Cardiac muscle cell (in vitro differentiated cells and primary cell): ENCODE measurements at regions not wholly inside any gene's neighbourhood (a gene's known extent, or its start where the extent isn't known, plus 50 kb on each side); places are given as distances from the start of the nearest gene placed in this dataset.

Experiments used
- DNase-seq, 2 donors: peaks; one replicate each; pipeline versions ENCODE4 v3.0.0 to v3.0.0-alpha.2; 2010 to 2017; ENCODE audit warnings: low read depth in 1 of 2, low spot score in 1 of 2
- H3K27ac ChIP-seq: fragments of 200-600 bp; sonication (generic); 2 replicates; pipeline ENCODE4 v1.5.1; 2016
- H3K27me3 ChIP-seq: fragments of 200-600 bp; sonication (generic); 2 replicates; pipeline ENCODE4 v1.6.0; 2016; ENCODE audit warnings: control low read depth
- H3K36me3 ChIP-seq: fragments of 200-600 bp; sonication (generic); 2 replicates; pipeline ENCODE4 v1.5.1; 2016; ENCODE audit warnings: control low read depth
- H3K4me1 ChIP-seq: fragments of 200-600 bp; sonication (generic); 2 replicates; pipeline ENCODE4 v1.8.1; 2017; ENCODE audit warnings: low read depth, mild to moderate bottlenecking, mixed run types
- H3K4me3 ChIP-seq: fragments of 200-600 bp; sonication (generic); 2 replicates; pipeline ENCODE4 v1.5.1; 2016; ENCODE audit warnings: mild to moderate bottlenecking
- H3K9me3 ChIP-seq: fragments of 200-600 bp; sonication (generic); 2 replicates; pipeline ENCODE4 v1.5.1; 2017; ENCODE audit warnings: low read depth, mild to moderate bottlenecking, control low read depth
- TF ChIP-seq, protein P1 (sequence below): IDR thresholded peaks from 2 replicates; pipeline ENCODE4 v1.5.1; 2012; ENCODE audit warnings: low read depth, mild to moderate bottlenecking, low read length

DNA sequence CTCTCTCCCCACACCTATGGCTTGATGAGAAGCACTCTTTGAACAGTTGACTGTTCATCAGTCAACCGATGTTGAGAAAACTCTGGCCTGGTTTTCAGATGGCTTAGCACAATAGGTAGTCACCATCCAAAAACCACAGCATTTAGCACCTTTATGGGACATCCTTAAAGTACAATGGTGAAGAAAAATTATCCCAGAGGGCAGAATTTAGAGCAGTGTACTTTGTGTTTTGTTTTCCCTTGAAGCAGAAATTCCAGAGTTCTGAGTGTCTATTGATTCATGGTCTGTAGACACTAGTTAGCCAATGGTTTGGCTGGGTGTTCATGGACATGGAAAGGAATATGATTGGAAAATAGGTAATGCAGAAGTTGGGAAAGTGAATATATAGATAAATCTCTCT, 487.0 kb downstream of the PDHA2 start:
- no peaks in the 10 kb centered on the region for H3K4me1 ChIP-seq
- TF ChIP-seq, protein P1, sequence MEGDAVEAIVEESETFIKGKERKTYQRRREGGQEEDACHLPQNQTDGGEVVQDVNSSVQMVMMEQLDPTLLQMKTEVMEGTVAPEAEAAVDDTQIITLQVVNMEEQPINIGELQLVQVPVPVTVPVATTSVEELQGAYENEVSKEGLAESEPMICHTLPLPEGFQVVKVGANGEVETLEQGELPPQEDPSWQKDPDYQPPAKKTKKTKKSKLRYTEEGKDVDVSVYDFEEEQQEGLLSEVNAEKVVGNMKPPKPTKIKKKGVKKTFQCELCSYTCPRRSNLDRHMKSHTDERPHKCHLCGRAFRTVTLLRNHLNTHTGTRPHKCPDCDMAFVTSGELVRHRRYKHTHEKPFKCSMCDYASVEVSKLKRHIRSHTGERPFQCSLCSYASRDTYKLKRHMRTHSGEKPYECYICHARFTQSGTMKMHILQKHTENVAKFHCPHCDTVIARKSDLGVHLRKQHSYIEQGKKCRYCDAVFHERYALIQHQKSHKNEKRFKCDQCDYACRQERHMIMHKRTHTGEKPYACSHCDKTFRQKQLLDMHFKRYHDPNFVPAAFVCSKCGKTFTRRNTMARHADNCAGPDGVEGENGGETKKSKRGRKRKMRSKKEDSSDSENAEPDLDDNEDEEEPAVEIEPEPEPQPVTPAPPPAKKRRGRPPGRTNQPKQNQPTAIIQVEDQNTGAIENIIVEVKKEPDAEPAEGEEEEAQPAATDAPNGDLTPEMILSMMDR: no peak
- H3K36me3 ChIP-seq: no peaks in the 10 kb centered on the region
- H3K4me3 ChIP-seq: no peak overlapping the region
- no peak for DNase-seq
- no peaks in the 10 kb centered on the region for H3K9me3 ChIP-seq
- no peak overlapping the region for H3K27ac ChIP-seq
- no peaks in the 10 kb centered on the region for H3K27me3 ChIP-seq

DNA sequence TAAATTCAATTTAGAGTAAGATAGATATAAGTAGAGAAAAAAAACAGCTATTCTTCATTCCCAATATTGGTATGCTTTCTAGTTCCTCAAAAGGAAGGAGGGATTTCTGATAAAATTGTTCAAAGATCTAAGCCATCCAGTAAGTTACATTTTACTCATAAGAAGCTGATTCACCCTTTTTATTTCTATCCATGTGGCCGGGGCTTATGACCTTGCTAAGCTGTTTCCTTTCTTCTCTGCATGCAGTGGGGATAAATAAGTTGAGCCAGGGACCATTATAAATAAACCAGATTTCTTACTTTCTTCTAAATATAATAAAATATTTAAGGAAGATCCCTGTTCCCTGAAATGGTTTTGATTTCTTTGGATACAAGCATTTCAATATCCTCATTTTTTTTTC, 502.3 kb downstream of the PDHA2 start:
- Histone ChIP-seq H3K27me3 (no peaks in the 10 kb centered on the region), H3K9me3 (no peaks in the 10 kb centered on the region), H3K4me3 (no peak overlapping the region), H3K4me1 (no peaks in the 10 kb centered on the region), H3K36me3 (no peaks in the 10 kb centered on the region), H3K27ac (no peak overlapping the region)
- TF ChIP-seq, protein P1: no peak
- DNase-seq: no peak

DNA sequence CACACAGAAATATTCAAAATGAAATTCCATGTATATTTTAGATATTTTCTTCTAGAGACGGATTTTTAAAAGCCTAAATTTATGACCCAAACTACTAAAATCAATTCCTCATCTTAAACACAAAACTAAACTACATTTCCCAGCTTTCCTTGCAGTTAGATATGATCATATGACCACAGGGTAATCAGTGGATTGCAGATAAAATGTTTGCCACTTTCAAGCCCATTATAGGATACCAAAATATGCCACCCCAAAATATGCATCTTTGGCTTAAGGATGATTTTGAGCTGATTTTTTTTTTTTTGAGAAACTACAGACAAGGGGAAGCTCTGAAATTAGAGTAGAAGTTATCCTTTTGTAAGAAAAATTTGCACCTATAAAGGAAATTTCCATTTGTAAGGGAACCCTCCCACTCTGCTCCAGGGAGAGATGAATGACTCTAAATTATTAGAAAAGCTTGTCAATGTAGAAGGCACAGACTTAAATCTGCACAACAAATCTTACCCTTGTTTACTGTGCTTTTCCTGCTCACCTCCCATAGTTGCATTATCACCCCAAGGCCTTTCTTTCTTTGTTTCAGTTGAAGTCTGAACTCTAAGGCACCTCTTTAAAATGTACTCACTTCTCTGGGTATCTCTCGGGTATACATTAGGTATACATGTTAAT, 503.0 kb downstream of the PDHA2 start:
- TF ChIP-seq, protein P1: no peak
- no peaks in the 10 kb centered on the region for H3K9me3 ChIP-seq
- no peaks in the 10 kb centered on the region for H3K4me1 ChIP-seq
- H3K4me3 ChIP-seq: no peak overlapping the region
- H3K27ac ChIP-seq: no peak overlapping the region
- no peaks in the 10 kb centered on the region for H3K36me3 ChIP-seq
- H3K27me3 ChIP-seq: no peaks in the 10 kb centered on the region
- no peak for DNase-seq

DNA sequence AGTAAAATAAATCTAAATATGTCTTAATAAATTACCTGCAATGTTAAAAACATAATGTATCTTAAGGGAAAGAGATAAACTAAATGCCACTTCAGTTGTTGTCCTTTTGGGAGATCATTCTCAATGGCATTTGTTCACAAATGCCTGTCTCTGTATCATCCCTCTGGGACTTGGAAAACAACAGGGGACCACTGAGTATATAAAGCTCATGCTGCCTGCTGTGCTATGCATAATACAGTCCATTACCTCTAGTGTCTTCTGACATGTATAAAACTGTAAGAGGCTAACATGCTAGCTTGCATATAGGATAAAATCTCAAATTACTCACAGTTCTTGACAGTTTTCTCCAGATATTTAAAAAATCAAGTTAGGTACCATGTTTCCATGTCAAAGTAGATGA, 503.9 kb downstream of the PDHA2 start:
- Histone ChIP-seq H3K4me3 (no peak overlapping the region), H3K36me3 (no peaks in the 10 kb centered on the region), H3K27ac (no peak overlapping the region), H3K27me3 (no peaks in the 10 kb centered on the region), H3K4me1 (no peaks in the 10 kb centered on the region), H3K9me3 (no peaks in the 10 kb centered on the region)
- DNase-seq: no peak
- TF ChIP-seq, protein P1: no peak

DNA sequence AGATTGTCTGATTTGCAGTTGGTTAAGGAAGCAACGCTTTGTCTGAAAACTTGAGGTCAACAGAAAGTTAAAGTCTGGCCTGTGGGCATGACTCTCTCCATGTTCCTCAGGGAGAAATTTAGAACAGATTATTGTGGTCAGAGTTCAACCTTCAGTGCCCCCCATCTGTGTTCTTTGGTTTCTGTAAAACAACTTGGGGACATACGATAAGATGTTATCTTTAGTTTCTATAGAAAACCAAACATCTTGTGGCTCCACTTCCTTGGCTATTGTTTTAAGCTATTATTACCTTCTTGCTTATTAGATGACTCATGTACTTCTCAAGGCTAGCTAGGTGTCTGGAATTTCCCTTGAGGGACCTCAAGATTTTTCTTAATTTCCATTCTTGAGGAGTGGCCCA, 507.7 kb downstream of the PDHA2 start:
- DNase-seq: no peak
- Histone ChIP-seq H3K27me3 (no peaks in the 10 kb centered on the region), H3K9me3 (no peaks in the 10 kb centered on the region), H3K4me1 (no peaks in the 10 kb centered on the region), H3K27ac (no peak overlapping the region), H3K36me3 (no peaks in the 10 kb centered on the region), H3K4me3 (no peak overlapping the region)
- TF ChIP-seq, protein P1: no peak
